LNCAP (cell line): ENCODE measurements at regions not wholly inside any gene's neighbourhood (a gene's known extent, or its start where the extent isn't known, plus 50 kb on each side); places are given as distances from the start of the nearest gene placed in this dataset.

Experiments
- TF ChIP-seq, protein P1 (sequence below): fragments of 450-650 bp; IDR thresholded peaks from 2 replicates; pipeline ENCODE4 v1.5.1; 2017; ENCODE audit warnings: mild to moderate bottlenecking

DNA sequence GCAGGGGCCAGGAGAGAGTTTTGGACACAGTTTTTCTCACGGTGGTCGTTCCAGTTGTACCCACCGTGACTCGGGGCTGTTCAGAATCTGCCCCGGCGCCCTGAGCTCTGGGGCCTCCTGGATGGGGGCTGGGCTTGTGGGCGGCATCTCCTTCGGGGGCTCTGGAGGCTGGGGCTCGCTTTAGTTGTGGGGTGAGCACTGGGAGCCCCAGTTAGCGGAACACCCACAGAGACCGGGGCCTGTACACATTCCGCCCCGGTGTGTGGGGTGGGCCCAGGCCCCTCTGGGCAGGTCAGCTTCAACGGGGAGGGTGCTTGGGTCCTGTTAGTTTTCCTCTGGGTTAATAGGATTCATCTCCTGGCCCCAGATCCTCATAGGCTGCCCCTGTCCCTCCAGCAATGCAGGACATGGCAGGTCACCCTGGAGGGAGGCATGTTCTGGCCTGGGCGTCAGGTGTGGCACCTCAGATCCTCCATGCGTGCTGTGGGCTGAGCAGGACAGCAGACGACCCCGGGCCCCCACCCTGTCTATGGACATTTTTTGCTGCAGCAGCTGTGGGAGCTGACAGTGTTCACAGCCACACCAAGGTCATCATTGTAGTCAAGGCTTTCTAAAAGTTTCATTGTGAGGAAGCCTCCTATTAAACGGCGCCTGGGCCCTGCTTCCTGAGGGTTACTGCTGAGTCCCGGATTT lies 393.2 kb downstream of the TMEM121 start:
- TF ChIP-seq, protein P1, sequence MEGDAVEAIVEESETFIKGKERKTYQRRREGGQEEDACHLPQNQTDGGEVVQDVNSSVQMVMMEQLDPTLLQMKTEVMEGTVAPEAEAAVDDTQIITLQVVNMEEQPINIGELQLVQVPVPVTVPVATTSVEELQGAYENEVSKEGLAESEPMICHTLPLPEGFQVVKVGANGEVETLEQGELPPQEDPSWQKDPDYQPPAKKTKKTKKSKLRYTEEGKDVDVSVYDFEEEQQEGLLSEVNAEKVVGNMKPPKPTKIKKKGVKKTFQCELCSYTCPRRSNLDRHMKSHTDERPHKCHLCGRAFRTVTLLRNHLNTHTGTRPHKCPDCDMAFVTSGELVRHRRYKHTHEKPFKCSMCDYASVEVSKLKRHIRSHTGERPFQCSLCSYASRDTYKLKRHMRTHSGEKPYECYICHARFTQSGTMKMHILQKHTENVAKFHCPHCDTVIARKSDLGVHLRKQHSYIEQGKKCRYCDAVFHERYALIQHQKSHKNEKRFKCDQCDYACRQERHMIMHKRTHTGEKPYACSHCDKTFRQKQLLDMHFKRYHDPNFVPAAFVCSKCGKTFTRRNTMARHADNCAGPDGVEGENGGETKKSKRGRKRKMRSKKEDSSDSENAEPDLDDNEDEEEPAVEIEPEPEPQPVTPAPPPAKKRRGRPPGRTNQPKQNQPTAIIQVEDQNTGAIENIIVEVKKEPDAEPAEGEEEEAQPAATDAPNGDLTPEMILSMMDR, result no peak

- TF ChIP-seq, protein P1, result no peak
Measured at GRCh38 chr14:105924951-105925591, 398.7 kb downstream of the TMEM121 start.

- TF ChIP-seq, protein P1, result no peak
Measured at GRCh38 chr14:105925615-105926372, 399.4 kb downstream of the TMEM121 start.

- TF ChIP-seq, protein P1, result no peak
Measured at GRCh38 chr14:105926373-105927095, 400.2 kb downstream of the TMEM121 start.

DNA sequence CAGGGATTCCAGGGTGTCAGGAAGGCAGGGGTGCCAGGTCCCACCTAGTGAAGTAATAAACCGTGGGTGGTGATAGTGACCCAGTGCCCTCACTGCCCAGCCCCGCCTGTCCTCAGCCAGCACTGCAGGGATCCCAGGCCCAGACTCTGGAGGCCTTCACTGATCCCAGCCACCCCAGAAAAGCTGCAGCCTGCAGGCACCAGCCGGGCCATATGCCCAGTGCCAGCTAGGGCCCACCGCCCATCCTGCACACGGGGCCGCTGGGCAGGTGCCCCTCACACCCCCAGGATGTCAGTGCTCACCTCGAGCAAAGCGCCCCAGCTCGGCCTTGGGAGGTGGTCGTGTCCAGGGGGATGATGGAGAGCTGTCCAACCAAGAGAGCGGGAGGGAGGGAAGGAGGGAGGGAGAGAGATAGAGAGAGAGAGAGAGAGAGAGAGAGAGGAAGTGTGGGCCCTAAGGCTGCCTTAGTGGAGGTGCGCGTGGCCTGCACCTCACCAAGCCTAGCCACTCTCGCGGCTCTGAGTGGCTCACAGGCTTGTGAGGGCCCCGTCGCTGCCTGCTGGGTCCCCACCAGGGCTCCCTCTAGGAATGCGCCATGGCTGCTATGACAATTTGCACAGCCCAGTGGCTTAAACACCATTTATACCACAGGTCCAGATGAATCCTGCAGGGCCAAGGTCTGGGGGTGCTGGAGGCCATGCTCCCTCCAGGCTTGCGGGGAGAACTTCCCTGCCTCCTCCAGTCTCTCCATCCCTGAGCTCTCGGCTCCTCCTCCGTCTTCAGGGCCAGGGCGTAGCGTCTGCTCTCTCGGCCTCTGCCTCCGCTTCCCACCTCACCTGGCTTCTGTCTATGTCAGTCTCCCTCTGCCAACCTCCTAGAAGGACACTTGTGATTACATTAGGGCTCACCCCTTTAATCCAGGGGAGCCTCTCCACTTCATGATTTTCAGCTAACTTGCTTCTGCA lies 401.0 kb downstream of the TMEM121 start:
- TF ChIP-seq, protein P1, result no peak

DNA sequence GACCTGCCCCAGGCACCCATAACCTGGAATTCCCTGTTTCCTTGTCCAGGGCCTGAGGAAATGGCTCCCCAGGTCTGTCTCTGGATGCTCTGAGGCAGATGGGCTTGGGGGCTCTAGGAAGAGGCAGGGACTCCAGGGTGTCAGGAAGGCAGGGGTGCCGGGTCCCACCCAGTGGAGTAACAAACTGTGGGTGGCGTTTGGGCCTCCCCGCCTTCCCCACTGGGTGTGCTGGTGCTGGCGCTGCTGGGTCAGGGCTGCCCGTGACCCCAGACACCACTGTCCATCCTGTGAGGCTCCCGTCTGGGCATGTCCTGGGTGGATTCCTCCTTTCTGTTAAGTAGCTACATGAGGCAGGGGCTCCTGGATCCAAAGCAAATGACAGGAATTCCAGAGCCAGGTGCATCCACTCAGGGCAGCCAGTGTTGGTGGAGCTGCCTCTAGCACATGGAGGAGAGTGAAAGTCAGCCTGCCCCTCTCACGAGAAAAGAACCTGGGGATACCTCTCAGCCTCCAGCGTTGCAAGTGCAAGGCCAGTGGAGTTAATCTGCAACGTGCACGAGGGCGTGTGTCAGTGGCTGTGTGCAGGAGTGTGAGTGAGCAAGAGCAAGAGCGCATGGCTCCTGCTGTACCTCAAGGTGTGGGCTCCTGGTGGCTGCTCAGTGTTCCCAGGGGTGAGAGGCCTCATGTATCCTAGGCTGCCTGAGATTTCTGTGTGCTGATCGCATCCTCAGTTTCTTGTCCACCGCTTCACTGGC lies 403.1 kb downstream of the TMEM121 start:
- TF ChIP-seq, protein P1, result no peak
